ENCODE measurements at regions not wholly inside any gene's neighbourhood (a gene's known extent, or its start where the extent isn't known, plus 50 kb on each side); places are given as distances from the start of the nearest gene placed in this dataset.

- TF ChIP-seq JUND (IDR thresholded peaks at IDR 0.05; ENCODE audit: low read depth, low read length) (no peak), POLR2A (IDR thresholded peaks at IDR 0.05; ENCODE audit: low read depth, low read length) (no peak)
- TF ChIP-seq, protein P1, sequence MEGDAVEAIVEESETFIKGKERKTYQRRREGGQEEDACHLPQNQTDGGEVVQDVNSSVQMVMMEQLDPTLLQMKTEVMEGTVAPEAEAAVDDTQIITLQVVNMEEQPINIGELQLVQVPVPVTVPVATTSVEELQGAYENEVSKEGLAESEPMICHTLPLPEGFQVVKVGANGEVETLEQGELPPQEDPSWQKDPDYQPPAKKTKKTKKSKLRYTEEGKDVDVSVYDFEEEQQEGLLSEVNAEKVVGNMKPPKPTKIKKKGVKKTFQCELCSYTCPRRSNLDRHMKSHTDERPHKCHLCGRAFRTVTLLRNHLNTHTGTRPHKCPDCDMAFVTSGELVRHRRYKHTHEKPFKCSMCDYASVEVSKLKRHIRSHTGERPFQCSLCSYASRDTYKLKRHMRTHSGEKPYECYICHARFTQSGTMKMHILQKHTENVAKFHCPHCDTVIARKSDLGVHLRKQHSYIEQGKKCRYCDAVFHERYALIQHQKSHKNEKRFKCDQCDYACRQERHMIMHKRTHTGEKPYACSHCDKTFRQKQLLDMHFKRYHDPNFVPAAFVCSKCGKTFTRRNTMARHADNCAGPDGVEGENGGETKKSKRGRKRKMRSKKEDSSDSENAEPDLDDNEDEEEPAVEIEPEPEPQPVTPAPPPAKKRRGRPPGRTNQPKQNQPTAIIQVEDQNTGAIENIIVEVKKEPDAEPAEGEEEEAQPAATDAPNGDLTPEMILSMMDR (IDR thresholded peaks at IDR 0.05 in 2 of 3, conservative IDR thresholded peaks at IDR 0.05 in 1 of 3; ENCODE audit: control insufficient read depth in 2 of 3, extremely low read depth in 1 of 3, insufficient read depth in 1 of 3, low read depth in 3 of 3, low read length in 3 of 3): no peak
These were observed 383.6 kb downstream of the COG6 start for GRCh38 chr13:40039061-40039460.
